ENCODE measurements at regions not wholly inside any gene's neighbourhood (a gene's known extent, or its start where the extent isn't known, plus 50 kb on each side); places are given as distances from the start of the nearest gene placed in this dataset.
"Not testable (repeated sequence)": the region's sequence is repeated elsewhere in the genome, so short reads cannot be mapped to it uniquely, and the experiment has no call there.

- not testable (repeated sequence) for DNase-seq
These were observed 194.4 kb upstream of the ZNF469 start for GRCh38 chr16:88188171-88188895.

- not testable (repeated sequence) for DNase-seq
These were observed 192.1 kb upstream of the ZNF469 start for GRCh38 chr16:88190592-88191095.

DNA sequence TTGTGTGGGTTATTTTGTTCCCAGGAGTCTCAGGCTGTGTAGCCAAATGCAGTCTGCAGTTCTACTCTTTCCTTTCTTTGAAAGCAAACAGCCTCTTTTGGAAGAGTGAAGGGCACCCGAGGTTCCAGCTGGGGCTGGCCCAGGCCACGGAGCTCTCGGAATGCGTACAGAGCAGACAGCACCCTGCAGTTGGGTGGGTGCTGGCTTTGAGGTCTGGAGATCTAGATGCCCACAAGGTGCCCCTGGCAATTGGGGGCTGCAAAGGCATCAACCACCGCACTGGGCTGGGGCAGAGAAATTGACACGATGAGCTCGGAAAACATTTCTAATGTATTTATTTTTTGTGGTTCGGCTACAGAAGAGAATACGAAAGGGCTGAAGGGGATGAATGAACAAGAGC, 191.6 kb upstream of the ZNF469 start:
- not testable (repeated sequence) for DNase-seq

GRCh38 chr16:88192601-88193000, 190.2 kb upstream of the ZNF469 start:
- no peak for DNase-seq

DNA sequence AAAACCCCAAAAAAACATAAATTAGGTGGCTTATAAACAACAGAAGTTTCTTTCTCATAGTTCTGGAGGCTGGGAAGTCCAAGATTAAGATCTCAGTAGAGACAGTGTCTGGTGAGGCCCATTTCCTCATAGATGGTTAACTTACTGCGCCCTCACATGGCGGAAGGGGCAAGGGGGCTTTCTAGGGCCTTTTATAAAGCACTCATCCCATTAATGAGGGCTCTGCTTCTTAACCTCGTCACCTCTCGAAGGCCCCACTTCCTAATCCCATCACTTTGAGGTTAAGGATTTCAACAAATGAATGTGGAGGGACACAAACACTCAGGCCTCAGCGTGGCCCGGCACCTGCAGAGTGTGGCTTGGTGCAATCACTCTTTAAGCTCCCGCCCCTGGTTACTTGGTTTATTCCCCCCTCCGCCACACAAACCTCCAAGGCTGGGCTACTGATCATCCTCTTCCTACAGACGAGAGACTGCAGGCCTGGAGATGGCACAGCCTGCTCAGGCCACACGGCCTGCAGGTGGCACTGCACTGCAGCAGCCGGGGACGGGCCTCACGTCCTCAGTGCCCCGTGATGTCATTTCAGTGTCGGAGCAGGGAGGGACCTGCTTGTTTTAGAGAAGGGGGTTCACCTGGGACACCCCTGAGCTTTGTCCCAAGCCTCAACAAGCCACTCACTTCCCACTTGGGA, 188.9 kb upstream of the ZNF469 start:
- DNase-seq = not testable (repeated sequence)

GRCh38 chr16:88194397-88195268, 188.1 kb upstream of the ZNF469 start:
- DNase-seq = no peak

DNA sequence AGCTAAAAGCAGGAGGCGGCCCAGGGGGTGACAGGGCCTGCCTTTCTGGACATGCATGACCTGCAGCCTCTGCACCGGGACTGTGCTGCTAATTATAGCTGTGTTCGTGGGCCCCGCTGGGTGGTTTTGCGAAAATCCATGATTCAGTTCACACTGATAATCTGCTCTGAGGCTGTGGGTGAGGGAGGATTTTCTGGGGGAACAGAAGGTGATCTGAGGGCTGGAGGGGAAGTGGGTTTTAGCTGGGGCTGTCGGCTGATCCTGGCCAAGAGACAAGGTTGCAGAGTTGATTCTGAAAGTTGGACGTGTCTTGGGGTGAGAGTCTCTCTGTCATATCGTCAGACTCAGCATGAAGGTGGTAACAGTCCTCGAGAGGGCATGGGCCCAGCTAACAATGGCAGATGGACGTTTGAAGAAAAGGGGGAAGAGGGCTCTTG, 187.5 kb upstream of the ZNF469 start:
- DNase-seq = no peak

- no peak for DNase-seq
These were observed 186.8 kb upstream of the ZNF469 start for GRCh38 chr16:88195911-88196465.

- no peak for DNase-seq
These were observed 186.0 kb upstream of the ZNF469 start for GRCh38 chr16:88196471-88197400.

GRCh38 chr16:88197481-88198456, 185.0 kb upstream of the ZNF469 start:
- no peak for DNase-seq

DNA sequence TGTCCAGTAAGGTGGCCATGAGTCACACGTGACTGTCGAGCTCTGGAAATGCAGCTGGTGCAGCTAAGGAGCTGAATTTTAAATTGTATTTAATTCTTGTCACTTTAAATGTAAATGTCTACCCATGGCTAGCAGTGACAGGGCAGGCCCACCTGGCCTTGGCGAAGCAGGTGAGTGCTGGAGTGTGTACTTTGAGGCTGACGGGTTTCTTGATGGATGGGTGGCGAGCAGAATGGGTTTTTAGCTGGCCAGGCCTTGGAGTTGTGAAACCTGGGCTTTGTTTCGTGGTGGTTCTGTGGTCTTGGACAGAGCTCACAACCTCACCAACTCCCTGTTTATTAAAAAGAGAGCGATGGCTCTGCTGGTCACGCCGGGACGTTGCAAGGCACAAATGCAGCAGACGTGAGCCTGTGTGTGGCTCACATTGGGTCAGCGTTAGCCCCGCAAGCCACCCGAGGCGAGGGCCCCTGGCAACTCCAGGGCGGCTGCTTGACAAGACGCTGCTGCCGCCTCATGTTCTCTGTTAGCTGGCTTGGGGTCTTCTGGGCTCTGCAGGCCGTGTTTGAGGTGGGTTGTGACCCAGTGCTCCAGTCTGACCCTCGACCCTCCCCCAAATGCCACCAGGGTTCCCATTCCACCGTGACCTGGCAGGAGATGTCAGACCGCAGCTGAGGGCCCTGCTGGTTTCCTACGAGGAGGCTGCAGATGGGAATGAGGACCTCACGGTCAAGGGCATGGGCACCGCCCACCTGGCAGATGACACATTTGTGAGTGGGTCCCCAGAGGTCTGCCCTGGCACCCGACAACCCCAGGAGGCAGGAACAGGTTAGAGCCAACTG, 184.1 kb upstream of the ZNF469 start:
- not testable (repeated sequence) for DNase-seq

DNA sequence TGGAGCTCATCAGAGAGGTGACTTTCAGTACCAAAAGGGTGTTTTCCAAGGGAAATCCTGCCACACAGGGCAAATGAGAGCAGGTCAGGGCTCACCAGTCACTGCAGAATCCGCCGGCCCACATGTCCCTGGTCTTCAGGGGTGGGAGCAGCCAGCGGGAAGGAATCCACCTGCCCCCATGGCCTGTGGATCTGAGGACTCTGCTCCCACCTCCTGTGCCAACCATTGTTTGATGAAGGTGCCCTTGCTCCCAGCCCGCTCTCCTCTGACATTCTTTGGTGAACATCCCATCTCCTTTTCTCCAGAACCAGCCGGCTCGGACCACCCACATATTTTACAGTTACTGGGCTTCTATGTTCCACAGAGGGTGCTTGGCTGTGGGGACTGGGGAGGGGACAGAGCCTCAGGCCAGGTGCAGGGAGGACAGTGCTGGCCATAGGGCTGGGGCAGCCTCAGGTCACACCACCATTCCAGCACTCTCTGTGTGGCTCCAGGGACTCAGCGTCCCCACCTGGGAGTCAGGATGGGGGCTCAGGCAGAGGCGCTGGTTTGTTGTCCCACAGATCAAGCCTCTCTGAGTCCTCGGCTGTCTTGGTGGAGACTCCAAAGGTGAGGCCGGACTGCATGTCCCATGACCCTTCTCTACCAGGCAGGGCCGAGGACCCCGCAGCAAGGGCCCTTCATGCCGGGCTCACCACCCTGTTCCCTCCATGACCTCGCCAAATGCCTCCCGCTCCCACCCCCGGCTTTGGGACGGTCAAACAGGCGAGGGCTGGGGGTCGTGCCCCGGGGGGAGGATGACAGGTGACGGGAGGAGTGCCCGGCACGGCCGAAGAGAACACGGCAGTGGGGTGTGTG, 183.2 kb upstream of the ZNF469 start:
- DNase-seq = not testable (repeated sequence)

DNA sequence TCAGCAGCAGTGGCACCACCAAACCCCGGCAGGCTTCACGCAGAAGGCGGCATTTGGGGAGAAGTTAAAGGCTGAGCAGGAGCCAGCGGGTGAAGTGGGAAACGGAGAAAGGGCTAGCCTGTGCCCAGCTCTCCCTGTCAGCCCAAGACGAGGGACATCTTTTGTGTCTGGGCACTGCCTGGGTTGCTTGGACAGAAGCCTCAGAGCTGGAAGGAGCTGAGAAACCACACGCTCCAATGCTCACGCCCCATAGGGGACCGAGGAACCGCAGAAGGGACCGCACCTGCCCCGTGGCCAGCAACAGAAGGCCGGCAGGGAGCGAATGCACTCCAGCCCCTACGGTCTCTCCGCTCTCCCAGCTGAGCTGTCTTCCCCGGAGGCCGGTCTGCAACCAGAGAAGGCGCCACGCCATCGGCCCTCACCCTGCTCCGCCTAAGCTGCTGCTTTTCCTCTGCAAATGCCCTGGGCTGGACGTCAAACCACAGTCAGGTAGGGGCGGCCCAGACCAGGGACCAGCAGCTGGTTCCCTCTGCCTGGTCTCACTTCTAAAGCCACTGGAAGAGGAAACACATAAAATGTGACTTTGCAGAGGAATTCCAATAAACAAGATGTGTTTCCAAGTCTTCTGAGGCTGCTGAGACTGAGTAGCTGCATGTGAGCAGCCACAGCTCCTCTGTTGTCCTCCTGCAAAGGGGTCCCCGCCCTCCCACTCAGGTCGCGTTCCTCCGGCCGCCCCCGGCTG, 182.4 kb upstream of the ZNF469 start:
- DNase-seq = not testable (repeated sequence)

DNA sequence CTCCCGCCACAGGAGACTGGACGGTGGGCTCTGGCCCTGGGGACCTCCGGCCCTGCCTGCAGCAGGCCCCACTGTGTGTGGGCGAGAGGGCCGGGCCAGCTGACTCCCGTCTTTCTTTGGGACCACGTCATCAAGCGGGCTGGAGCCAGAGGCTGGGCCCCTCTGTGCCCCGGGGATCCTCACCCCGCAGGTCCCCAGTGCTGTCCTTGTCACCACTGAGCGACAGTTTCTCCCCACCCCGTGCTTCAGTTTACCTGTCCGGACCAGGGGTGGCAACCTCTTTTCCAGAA, 181.9 kb upstream of the ZNF469 start:
- no peak for DNase-seq

GRCh38 chr16:88201611-88202010, 181.1 kb upstream of the ZNF469 start:
- DNase-seq = not testable (repeated sequence)

DNA sequence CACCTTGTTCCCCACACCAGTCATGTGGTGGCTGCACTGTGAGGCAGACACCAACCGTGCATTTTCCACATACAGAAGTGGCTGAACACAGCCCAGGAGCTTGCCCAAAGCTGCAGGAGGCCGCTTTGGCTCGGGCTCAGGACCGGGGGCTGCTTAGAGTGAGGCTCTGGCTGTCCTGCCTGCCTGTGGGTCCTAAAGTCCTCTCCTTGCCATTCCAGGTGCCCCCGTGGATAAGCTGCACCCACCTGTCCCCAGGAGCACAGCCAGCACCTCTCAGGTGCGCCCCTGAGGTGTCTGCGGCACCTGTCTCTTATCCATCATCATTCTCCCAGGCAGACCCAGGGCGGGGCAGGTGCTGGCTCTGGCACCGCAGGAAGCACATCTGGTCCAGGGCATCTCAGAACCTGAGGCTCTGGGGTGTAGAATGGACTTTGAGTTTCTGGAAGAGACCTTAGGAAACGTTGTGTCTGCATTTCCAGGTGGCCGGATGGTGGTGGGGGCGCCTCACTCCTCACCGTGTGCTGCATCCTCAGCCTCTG, 180.5 kb upstream of the ZNF469 start:
- DNase-seq = no peak

DNA sequence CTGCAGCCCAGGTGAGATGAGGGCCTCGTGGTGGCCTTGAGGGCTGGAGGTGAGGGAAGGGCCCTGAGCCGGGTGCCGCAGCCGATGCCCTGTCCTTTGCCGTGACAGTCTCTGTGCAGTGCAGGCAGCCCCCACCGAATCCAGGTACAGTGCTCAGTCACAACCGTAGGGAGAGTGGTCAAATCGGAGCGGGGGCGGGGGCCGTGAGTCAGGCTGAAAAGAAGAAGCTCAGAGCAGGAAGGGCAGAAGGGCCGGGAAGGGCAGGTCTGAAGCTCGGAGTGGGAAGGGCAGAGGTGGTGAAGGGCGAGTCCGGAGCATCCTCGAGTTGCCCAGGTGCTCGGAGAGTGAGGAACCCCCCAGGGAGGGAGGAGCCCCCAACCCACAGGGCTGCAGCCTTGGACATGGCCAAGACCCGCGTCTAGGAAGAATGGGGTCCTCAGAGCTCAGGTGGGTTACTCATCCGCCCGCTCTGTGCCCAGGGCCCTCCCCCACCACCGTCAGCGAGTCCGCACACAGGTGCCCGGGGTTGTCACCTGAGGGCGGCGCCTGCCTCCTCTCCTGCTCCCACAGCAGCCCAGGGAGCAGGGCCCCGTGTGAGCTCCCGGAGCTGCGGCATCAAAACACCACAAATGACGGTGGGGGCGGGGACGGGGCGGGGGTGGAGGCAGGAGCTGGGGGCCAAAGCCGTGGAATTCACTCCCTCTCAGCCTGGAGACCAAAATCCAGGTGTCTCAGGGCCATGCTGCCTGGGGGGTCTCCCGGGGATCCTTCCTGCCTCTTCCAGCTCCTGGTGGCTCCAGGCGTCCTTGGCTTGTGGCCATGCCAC, 179.7 kb upstream of the ZNF469 start:
- not testable (repeated sequence) for DNase-seq

All from activated T-cell treated with anti-CD3 and anti-CD28 coated beads for 4 hours (primary cell).